ENCODE measurements at regions not wholly inside any gene's neighbourhood (a gene's known extent, or its start where the extent isn't known, plus 50 kb on each side); places are given as distances from the start of the nearest gene placed in this dataset.

DNA sequence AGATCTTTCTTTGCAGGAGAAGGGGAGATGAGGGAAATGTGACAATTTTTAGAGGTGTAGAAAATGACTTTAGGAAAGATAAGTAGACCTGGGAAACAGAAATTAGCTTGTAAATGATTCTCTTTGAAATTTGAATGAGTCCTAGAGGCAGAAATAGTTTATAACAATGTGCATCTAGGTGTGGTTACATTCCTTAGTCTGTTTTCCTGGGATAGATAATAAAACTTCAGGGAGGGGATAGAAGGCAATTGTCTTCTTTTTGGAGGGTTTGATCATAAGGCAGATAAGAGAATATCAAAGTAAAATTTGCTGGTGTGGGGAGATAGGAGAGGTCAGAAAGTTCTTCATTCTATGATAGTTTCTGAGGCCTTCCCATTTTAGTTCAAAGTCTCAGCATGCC, 1344.3 kb upstream of the LRRTM1 start:
- TF ChIP-seq, protein P1, sequence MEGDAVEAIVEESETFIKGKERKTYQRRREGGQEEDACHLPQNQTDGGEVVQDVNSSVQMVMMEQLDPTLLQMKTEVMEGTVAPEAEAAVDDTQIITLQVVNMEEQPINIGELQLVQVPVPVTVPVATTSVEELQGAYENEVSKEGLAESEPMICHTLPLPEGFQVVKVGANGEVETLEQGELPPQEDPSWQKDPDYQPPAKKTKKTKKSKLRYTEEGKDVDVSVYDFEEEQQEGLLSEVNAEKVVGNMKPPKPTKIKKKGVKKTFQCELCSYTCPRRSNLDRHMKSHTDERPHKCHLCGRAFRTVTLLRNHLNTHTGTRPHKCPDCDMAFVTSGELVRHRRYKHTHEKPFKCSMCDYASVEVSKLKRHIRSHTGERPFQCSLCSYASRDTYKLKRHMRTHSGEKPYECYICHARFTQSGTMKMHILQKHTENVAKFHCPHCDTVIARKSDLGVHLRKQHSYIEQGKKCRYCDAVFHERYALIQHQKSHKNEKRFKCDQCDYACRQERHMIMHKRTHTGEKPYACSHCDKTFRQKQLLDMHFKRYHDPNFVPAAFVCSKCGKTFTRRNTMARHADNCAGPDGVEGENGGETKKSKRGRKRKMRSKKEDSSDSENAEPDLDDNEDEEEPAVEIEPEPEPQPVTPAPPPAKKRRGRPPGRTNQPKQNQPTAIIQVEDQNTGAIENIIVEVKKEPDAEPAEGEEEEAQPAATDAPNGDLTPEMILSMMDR (IDR thresholded peaks at IDR 0.05): no peak
- ATAC-seq (ENCODE audit: low FRiP score): no peak
- DNase-seq (ENCODE audit: low spot score): no peak

DNA sequence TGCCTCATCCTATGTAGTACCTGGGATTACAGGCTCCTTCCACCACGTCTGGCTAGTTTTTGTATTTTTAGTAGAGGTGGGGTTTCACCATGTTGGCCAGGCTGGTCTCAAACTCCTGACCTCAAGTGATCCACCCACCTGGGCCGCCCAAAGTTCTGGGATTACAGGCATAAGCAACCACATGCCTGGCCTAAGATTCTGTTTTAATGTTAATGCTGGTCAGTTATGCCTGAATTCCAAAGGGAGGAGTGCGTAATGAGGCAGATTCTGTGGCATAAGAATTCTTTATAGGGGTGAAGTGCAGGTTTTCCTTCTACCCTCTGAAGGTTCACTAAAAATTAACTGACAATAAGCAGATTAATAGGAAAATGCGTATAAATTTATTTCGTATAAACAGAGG, 1343.8 kb upstream of the LRRTM1 start:
- DNase-seq (ENCODE audit: low spot score) (no peak), ATAC-seq (ENCODE audit: low FRiP score) (no peak)
- TF ChIP-seq, protein P1 (IDR thresholded peaks at IDR 0.05): no peak

DNA sequence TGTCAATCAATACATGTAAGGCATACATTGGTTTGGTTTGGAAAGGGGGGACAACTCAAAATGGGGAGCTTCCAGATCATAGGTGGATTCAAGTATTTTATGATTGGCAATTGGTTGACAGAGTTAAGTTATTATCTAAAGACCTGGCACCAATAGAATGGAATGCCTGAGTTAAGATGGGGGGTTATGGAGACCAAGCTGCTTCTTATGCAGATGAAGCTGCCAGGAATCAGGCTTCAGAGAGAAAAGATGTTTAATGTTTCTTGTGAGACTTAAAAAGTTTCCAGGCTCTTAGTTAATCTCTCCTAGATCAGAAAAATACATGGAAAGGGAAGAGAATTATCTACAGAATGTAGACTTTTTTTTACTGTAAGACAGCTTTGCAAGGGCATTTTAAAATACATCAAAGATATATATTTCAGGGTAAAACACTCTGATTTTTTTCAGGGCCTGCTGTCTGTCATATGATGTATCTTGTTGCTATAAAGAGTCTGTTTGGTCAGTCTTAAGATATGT, 1343.2 kb upstream of the LRRTM1 start:
- no peak for DNase-seq (ENCODE audit: low spot score)
- ATAC-seq (ENCODE audit: low FRiP score): no peak
- TF ChIP-seq, protein P1 (IDR thresholded peaks at IDR 0.05): no peak

DNA sequence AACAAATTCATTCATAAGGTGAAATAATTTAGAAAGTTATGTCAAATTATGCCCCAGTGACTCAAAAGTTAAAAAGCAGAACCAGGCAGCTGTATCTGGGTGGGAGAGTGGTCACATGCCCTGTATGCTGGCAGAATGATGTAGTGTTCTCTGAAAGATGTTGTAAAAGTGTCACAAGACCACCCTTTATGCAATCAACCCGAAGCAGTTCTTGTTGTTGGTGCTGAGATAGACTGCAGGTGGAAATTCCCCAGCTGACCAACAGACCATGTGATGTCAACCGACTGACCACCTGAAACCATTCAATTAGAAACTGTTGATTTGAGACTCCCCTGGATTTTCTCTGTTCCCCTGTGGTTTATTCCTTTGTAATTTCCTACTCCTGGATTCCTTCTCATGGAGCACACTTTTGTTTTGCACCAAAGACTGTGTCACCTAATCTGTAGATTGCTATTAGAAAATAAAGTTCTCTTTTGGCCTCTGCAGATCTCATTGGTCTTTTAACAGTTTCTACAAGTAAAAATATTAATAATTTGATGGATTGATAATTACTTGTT, 1341.3 kb upstream of the LRRTM1 start:
- DNase-seq (ENCODE audit: low spot score) (no peak), ATAC-seq (ENCODE audit: low FRiP score) (no peak)
- TF ChIP-seq, protein P1 (IDR thresholded peaks at IDR 0.05): no peak

DNA sequence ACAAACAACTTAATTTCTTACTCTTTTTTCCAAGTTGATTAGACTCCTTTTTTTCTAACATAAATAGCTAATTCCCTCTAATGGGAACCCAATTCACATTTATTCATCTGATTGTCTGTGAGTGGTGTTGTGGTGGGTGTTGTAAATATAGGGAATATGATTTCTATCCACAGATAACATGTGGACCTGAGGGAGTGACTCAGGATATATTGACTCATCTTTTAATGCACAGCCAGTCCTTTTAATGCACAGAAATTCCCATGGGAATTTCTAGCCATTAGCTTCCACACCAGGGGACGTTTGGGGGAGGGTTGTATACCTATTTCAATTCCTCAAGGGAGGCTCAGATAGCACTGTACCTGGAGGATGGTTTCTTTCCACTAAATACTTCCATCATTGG, 1339.6 kb upstream of the LRRTM1 start:
- TF ChIP-seq, protein P1 (IDR thresholded peaks at IDR 0.05): no peak
- ATAC-seq (ENCODE audit: low FRiP score): no peak
- no peak for DNase-seq (ENCODE audit: low spot score)

DNA sequence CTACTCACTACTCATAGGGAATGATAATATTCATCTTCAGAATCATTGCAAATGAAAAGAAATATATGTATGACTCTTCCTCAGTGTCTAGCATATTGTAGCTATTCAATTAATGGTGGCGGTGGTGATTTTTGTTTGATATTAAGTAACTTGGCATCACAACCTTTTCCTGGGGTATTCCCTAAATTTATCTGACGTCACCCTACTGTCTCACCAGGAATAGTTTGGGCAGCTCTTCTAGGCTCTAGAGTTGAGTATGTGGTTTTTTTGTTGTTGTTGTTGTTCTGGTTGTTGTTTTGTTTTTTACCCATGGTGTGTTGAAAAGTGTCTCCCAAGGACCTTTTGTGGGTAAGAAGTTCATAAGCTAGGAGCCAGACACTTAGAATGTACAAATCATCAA, 1320.3 kb upstream of the LRRTM1 start:
- no peak for DNase-seq (ENCODE audit: low spot score)
- TF ChIP-seq, protein P1 (IDR thresholded peaks at IDR 0.05): no peak

DNA sequence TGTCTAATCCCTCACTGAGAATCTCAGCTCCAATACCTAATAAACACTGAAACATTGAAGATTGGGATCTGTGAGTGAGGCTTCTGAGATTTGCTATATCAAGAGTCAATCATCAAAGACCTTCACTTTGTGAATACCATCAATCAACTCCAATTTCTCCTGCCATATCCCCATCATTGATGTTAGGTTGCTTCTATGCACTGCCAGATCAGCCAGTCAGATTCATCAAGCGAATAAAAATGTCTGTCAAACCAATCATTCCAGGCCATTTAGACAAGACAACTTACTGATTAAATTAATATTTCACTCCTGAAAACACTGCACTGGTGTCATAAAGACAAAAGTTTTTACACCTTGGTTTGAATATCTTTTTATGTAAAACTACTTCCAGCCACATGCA, 1295.5 kb upstream of the LRRTM1 start:
- ATAC-seq (ENCODE audit: low FRiP score): no peak
- no peak for DNase-seq (ENCODE audit: low spot score)
- TF ChIP-seq, protein P1 (IDR thresholded peaks at IDR 0.05): no peak

More for the DNA sequence above, 1320.3 kb upstream of the LRRTM1 start:
- no peak for ATAC-seq (ENCODE audit: low FRiP score)

Data from omental fat pad (tissue), 3 donors.